ENCODE measurements at regions not wholly inside any gene's neighbourhood (a gene's known extent, or its start where the extent isn't known, plus 50 kb on each side); places are given as distances from the start of the nearest gene placed in this dataset.

DNA sequence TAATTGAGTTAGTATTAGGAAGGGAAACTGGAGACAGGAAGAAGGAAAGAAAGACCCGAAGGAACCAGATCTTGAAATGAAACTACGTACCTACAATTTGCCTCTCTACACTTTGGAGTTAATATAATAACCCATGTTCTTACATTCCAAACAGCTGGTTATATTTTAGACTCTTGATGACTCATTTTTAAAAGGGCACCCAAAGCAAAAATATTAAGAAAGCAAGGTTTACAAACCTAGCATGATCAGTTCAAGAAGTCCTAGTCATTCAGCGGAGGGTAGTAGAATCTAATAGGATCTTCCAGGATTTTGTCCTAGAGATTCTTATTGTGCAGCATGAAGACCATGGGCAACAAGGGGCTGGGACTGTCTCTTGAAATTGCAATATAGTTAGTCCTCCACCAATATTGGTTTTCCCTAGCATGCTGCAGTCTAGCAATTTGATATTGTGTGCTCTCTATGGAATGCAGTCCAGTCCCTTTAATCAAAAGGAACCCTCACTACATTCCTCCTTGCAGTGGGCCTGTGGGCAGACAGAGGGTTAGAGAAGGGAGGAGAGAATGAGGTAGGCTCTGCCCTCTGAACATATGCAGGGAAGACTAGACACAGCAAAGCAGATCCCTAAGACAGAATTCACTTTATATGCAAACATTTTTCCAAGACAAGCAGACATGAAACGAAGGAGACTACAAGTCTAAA is 230.3 kb downstream of the INHBA start (continued):
- TF ChIP-seq, protein P1, sequence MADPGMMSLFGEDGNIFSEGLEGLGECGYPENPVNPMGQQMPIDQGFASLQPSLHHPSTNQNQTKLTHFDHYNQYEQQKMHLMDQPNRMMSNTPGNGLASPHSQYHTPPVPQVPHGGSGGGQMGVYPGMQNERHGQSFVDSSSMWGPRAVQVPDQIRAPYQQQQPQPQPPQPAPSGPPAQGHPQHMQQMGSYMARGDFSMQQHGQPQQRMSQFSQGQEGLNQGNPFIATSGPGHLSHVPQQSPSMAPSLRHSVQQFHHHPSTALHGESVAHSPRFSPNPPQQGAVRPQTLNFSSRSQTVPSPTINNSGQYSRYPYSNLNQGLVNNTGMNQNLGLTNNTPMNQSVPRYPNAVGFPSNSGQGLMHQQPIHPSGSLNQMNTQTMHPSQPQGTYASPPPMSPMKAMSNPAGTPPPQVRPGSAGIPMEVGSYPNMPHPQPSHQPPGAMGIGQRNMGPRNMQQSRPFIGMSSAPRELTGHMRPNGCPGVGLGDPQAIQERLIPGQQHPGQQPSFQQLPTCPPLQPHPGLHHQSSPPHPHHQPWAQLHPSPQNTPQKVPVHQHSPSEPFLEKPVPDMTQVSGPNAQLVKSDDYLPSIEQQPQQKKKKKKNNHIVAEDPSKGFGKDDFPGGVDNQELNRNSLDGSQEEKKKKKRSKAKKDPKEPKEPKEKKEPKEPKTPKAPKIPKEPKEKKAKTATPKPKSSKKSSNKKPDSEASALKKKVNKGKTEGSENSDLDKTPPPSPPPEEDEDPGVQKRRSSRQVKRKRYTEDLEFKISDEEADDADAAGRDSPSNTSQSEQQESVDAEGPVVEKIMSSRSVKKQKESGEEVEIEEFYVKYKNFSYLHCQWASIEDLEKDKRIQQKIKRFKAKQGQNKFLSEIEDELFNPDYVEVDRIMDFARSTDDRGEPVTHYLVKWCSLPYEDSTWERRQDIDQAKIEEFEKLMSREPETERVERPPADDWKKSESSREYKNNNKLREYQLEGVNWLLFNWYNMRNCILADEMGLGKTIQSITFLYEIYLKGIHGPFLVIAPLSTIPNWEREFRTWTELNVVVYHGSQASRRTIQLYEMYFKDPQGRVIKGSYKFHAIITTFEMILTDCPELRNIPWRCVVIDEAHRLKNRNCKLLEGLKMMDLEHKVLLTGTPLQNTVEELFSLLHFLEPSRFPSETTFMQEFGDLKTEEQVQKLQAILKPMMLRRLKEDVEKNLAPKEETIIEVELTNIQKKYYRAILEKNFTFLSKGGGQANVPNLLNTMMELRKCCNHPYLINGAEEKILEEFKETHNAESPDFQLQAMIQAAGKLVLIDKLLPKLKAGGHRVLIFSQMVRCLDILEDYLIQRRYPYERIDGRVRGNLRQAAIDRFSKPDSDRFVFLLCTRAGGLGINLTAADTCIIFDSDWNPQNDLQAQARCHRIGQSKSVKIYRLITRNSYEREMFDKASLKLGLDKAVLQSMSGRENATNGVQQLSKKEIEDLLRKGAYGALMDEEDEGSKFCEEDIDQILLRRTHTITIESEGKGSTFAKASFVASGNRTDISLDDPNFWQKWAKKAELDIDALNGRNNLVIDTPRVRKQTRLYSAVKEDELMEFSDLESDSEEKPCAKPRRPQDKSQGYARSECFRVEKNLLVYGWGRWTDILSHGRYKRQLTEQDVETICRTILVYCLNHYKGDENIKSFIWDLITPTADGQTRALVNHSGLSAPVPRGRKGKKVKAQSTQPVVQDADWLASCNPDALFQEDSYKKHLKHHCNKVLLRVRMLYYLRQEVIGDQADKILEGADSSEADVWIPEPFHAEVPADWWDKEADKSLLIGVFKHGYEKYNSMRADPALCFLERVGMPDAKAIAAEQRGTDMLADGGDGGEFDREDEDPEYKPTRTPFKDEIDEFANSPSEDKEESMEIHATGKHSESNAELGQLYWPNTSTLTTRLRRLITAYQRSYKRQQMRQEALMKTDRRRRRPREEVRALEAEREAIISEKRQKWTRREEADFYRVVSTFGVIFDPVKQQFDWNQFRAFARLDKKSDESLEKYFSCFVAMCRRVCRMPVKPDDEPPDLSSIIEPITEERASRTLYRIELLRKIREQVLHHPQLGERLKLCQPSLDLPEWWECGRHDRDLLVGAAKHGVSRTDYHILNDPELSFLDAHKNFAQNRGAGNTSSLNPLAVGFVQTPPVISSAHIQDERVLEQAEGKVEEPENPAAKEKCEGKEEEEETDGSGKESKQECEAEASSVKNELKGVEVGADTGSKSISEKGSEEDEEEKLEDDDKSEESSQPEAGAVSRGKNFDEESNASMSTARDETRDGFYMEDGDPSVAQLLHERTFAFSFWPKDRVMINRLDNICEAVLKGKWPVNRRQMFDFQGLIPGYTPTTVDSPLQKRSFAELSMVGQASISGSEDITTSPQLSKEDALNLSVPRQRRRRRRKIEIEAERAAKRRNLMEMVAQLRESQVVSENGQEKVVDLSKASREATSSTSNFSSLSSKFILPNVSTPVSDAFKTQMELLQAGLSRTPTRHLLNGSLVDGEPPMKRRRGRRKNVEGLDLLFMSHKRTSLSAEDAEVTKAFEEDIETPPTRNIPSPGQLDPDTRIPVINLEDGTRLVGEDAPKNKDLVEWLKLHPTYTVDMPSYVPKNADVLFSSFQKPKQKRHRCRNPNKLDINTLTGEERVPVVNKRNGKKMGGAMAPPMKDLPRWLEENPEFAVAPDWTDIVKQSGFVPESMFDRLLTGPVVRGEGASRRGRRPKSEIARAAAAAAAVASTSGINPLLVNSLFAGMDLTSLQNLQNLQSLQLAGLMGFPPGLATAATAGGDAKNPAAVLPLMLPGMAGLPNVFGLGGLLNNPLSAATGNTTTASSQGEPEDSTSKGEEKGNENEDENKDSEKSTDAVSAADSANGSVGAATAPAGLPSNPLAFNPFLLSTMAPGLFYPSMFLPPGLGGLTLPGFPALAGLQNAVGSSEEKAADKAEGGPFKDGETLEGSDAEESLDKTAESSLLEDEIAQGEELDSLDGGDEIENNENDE (IDR thresholded peaks at IDR 0.05; ENCODE audit: insufficient replicate concordance, low read length), result no peak
- no peak for TF ChIP-seq SP2 (IDR thresholded peaks at IDR 0.05; ENCODE audit: low read length)
